Right lobe of liver (tissue), 6 donors: ENCODE measurements at regions not wholly inside any gene's neighbourhood (a gene's known extent, or its start where the extent isn't known, plus 50 kb on each side); places are given as distances from the start of the nearest gene placed in this dataset.

ENCODE experiments used
- ATAC-seq, 4 donors: fragments of 200-7000 bp; cut with Tn5 transposase; one replicate each; pipeline ENCODE4 v1.9.1; 2020; ENCODE audit warnings: mild to moderate bottlenecking in 4 of 4, moderate library complexity in 4 of 4
- DNase-seq, 3 donors: peaks; one replicate each; pipeline ENCODE4 v3.0.0-alpha.2; 2020
- H3K27ac ChIP-seq, 3 donors: fragments of 200-600 bp; one replicate each; pipeline ENCODE4 v1.8.0; 2022
- H3K27me3 ChIP-seq, 2 donors: fragments of 200-600 bp; one replicate each; pipeline ENCODE4 v1.8.0; 2022
- H3K36me3 ChIP-seq, 4 donors: fragments of 200-600 bp; sonication (generic) in 1 of 4; one replicate each; pipeline versions ENCODE4 v1.5.1 to v1.8.0; 2017 to 2022; ENCODE audit warnings: control low read depth in 1 of 4
- H3K4me1 ChIP-seq, 4 donors: fragments of 200-600 bp; sonication (generic) in 1 of 4; one replicate each; pipeline versions ENCODE4 v1.5.1 to v1.8.0; 2017 to 2022; ENCODE audit warnings: control low read depth in 1 of 4
- H3K4me3 ChIP-seq, 3 donors: fragments of 200-600 bp; one replicate each; pipeline ENCODE4 v1.8.0; 2022
- H3K9me3 ChIP-seq, 4 donors: fragments of 200-600 bp; sonication (generic) in 1 of 4; one replicate each; pipeline versions ENCODE4 v1.5.1 to v1.8.0; 2017 to 2022; ENCODE audit warnings: control low read depth in 1 of 4
- POLR2A ChIP-seq: fragments of 450-650 bp; IDR thresholded peaks from one replicate; pipeline ENCODE4 v1.6.1; 2017; ENCODE audit warnings: antibody characterized with exemption, mild to moderate bottlenecking
- WGBS: methylation state at CpG from one replicate; pipeline ENCODE4 v1.1.6; 2018; ENCODE audit warnings: low coverage, low lambda C conversion rate; ENCODE audit not compliant: insufficient coverage; ENCODE audit errors: missing lambda C conversion rate; 5-methylcytosine and 5-hydroxymethylcytosine counted together
- intact Hi-C, 2 donors: fragments of 100-400 bp; cut with DNase I; formaldehyde crosslinking; loops; one replicate each; pipeline versions ENCODE4 v1.11.2 to v1.14.1; 2022
- TF ChIP-seq, protein P1 (sequence below), 4 donors: fragments of 200-600 bp in 3 of 4; fragments of 450-650 bp in 1 of 4; IDR thresholded peaks; one replicate each; pipeline versions ENCODE4 v1.5.1 to v1.8.0; 2016 to 2022; ENCODE audit warnings: antibody characterized with exemption in 4 of 4, mild to moderate bottlenecking in 2 of 4
- donor health status: DM: no; HTN: yes; CAD: no.
- donor health status: DM: no; HTN: no; CAD: no.
- donor health status: DM: no; HTN: no; CAD: no.
- donor health status: DM: no; HTN: yes; CAD: no.
- donor health status: DM: no; HTN: yes; CAD: no.

DNA sequence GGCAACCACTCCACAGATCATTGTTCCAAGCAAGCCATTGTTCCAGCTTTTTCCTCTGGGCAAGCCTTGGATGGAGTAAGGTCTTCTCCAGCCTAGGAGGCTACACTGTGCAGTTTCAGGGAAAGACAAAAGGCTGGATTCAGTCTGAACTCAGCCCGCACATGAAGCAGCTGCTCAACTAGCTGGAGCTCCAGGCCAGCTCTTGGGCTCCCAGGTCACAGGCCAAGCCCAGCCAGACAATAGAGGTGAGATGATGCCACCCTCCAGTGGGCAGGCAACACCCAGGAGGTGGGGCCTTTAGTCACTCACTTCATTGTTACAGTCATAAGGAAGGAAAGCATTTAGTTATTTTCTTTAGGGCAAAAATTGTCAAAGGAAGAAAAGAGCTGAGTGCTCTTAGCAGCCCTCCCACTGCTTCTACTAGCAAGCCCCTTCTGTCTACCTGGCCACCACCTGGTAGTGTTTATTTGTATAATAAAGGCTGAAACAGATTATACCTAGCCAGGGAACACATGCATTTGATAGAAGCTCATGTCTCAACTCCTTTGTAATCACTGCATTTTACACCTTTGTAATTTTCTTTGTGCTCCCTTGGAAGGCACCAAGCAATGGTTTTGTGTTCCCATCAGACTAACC is 253.4 kb downstream of the WDR11 start:
- Histone ChIP-seq H3K4me3 (no peak overlapping the region), H3K9me3 (no peaks in the 10 kb centered on the region), H3K4me1 (no peaks in the 10 kb centered on the region), H3K36me3 (no peaks in the 10 kb centered on the region), H3K27me3 (no peaks in the 10 kb centered on the region), H3K27ac (no peak overlapping the region)
- DNase-seq, result no peak
- intact Hi-C loops, result no loop called here
- ATAC-seq, result no peak
- whole genome bisulfite sequencing, result 86% methylated on average over 1 of the region's 1 CpG
- TF ChIP-seq POLR2A, result no peak
- TF ChIP-seq, protein P1, sequence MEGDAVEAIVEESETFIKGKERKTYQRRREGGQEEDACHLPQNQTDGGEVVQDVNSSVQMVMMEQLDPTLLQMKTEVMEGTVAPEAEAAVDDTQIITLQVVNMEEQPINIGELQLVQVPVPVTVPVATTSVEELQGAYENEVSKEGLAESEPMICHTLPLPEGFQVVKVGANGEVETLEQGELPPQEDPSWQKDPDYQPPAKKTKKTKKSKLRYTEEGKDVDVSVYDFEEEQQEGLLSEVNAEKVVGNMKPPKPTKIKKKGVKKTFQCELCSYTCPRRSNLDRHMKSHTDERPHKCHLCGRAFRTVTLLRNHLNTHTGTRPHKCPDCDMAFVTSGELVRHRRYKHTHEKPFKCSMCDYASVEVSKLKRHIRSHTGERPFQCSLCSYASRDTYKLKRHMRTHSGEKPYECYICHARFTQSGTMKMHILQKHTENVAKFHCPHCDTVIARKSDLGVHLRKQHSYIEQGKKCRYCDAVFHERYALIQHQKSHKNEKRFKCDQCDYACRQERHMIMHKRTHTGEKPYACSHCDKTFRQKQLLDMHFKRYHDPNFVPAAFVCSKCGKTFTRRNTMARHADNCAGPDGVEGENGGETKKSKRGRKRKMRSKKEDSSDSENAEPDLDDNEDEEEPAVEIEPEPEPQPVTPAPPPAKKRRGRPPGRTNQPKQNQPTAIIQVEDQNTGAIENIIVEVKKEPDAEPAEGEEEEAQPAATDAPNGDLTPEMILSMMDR (IDR thresholded peaks at IDR 0.05), result no peak

DNA sequence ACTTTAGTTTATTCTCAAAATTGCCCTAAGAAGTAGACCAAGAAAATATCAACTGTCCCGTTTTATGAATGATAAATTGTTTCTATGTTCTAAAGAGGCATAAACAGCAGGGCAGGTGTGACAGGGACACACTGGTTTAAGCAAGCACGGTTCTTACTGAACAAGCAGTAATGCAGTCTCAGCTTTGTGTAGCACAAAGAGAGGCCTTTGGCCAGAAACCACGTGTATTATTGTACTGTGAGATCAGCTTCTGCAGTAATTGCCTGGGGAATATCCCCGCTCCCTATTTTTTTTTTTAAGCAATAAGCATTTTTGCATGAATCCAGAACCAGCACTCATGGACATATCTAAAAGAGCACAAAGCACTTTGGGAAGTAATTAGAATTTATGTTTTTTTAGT is 255.4 kb downstream of the WDR11 start:
- 49% methylated on average over 3 of the region's 4 CpGs for WGBS
- no peaks in the 10 kb centered on the region for H3K9me3 ChIP-seq
- no peak for DNase-seq
- no peaks in the 10 kb centered on the region for H3K4me1 ChIP-seq
- intact Hi-C loops, result no loop called here
- no peak overlapping the region for H3K4me3 ChIP-seq
- no peaks in the 10 kb centered on the region for H3K36me3 ChIP-seq
- H3K27ac ChIP-seq, result no peak overlapping the region
- ATAC-seq, result no peak
- TF ChIP-seq, protein P1 (IDR thresholded peaks at IDR 0.05), result no peak
- TF ChIP-seq POLR2A, result no peak
- H3K27me3 ChIP-seq, result no peaks in the 10 kb centered on the region

DNA sequence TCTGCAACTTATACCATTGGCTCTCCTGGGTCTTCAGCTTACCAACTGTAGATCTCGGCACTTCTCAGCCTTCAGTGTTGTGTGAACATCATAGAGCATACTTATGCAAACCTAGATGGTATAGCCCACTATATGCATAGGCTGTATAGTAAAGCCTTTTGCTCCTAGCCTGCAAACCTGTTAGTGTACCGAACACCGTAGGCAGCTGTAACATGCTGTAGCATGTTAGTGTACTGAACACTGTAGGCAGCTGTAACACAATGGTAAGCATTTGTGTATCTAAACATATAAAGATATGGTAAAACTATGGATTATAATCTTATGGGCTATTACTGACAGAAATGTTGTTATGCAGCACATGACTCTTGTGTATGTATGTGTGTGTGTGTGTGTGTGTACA is 256.9 kb downstream of the WDR11 start:
- intact Hi-C loops, result no loop called here
- no peaks in the 10 kb centered on the region for H3K4me1 ChIP-seq
- DNase-seq (no peak), ATAC-seq (no peak)
- no peaks in the 10 kb centered on the region for H3K9me3 ChIP-seq
- no peak overlapping the region for H3K4me3 ChIP-seq
- H3K36me3 ChIP-seq, result no peaks in the 10 kb centered on the region
- H3K27me3 ChIP-seq, result no peaks in the 10 kb centered on the region
- H3K27ac ChIP-seq, result no peak overlapping the region
- WGBS, result 89% methylated on average over 3 of the region's 3 CpGs
- TF ChIP-seq, protein P1 (IDR thresholded peaks at IDR 0.05), result no peak

DNA sequence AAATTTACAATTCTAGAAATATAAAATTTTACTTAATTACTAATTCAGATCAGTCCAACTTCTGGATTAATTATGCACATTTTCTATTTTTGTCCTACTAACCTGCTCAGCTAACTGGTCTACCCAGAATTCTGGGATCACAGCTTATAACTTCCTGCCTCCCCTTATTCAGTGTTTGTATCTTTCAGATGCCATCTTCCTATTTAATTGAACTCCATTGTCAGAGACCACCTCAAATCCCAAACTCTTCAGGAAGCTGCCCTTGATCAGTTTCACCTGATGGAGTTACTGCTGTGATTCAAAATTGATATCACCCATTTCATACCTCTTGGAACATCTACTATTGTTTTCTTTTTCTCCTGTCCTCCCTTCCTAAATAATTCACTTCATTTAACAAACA is 259.2 kb downstream of the WDR11 start:
- intact Hi-C loops, result no loop called here

More for the DNA sequence above, 259.2 kb downstream of the WDR11 start:
- DNase-seq (no peak), ATAC-seq (no peak)
- no peak for TF ChIP-seq POLR2A
- TF ChIP-seq, protein P1 (IDR thresholded peaks at IDR 0.05), result no peak
- H3K27ac ChIP-seq, result no peak overlapping the region
- H3K36me3 ChIP-seq, result no peaks in the 10 kb centered on the region
- no peaks in the 10 kb centered on the region for H3K9me3 ChIP-seq
- no peak overlapping the region for H3K4me3 ChIP-seq
- no peaks in the 10 kb centered on the region for H3K27me3 ChIP-seq
- H3K4me1 ChIP-seq, result no peaks in the 10 kb centered on the region
